ENCODE measurements at regions not wholly inside any gene's neighbourhood (a gene's known extent, or its start where the extent isn't known, plus 50 kb on each side); places are given as distances from the start of the nearest gene placed in this dataset.
"Not testable (repeated sequence)": the region's sequence is repeated elsewhere in the genome, so short reads cannot be mapped to it uniquely, and the experiment has no call there.

DNA sequence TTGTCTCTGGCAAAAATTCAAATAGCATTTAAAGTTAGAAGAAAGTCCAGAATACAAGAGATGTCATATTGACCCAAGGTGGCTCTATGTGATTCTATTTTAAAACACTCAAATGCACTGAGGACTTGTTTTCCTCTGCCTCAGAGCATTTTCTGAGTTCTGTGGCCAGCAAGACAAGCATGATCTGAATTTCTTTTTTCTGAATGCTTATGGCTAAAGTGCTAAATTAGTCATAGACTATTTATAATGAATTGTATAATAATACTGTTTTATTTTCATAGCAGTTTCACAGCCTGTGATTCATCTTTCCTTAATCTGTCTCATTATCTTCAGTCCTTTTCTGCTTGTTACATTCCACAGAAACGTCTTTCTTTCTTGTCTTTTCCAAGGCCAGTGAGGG lies 63.9 kb upstream of the SEC22B start:
- intact Hi-C loops (cut with micrococcal nuclease); H3K27ac Mint-ChIP-seq; DNase-seq (ENCODE audit: low spot score); H3K9me3 Mint-ChIP-seq; H3K27me3 Mint-ChIP-seq (ENCODE audit: low read depth); H3K4me1 Mint-ChIP-seq (ENCODE audit: low read depth); H3K4me3 Mint-ChIP-seq (ENCODE audit: low read depth); H3K36me3 Mint-ChIP-seq (ENCODE audit: low read depth): not testable (repeated sequence)

DNA sequence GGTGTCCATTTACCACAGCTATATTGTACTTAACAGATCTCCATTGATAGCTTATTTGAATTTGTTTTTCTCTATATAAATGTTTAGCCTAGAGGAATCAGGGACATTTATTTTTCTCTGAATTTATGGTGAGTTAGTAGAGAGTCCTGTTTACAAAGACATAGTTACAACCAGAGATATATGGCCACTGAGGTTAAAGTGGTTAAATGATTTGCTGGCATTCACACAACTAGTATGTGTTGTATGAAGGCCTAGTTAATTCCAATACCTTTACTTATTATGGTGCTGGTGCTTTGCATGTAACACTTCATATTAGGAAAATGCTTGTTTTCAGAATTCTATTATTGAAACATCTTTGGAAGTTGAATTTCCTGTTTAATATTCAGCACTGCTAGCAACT lies 63.0 kb upstream of the SEC22B start:
- H3K4me3 Mint-ChIP-seq (ENCODE audit: low read depth); H3K36me3 Mint-ChIP-seq (ENCODE audit: low read depth); intact Hi-C loops (cut with micrococcal nuclease); H3K9me3 Mint-ChIP-seq; DNase-seq (ENCODE audit: low spot score); H3K4me1 Mint-ChIP-seq (ENCODE audit: low read depth); H3K27me3 Mint-ChIP-seq (ENCODE audit: low read depth); H3K27ac Mint-ChIP-seq: not testable (repeated sequence)

DNA sequence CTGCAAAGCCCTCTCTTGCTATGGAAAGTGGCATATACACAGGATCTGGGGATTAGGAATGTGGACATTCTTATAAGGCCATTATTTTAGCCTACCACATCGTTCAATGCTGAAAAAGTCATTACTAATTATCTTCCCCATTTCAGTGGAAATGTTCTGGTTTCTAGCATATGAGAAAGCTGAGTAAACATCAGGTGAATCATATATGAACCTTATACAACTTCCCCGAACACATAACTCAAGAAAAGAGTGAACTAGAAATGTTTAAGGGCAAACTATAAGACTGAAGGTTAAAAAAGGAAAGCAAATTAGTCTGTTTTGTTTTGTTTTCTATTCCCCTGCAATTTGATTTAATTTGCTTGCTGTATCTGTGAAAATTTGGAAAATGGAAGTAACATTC lies 62.5 kb upstream of the SEC22B start:
- H3K27ac Mint-ChIP-seq; H3K27me3 Mint-ChIP-seq (ENCODE audit: low read depth); intact Hi-C loops (cut with micrococcal nuclease); H3K36me3 Mint-ChIP-seq (ENCODE audit: low read depth); H3K4me3 Mint-ChIP-seq (ENCODE audit: low read depth); DNase-seq (ENCODE audit: low spot score); H3K9me3 Mint-ChIP-seq; H3K4me1 Mint-ChIP-seq (ENCODE audit: low read depth): not testable (repeated sequence)

DNA sequence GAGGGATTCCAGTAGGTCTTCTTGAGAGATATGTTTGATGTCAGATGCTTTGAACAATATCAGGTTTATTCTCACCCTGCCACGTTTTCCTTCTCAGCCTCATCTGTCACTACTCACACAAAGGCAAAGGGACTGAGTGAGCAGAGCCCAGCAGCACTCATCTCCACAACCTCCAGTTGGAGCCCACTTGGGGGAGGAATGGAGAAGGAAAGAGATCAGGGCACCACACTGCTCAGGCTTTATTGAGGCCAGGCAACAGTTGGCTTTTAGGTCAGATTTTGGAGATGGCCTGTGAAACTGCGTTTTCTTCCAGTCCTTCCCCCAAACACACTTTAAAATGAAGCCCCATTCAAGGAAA lies 57.3 kb upstream of the SEC22B start:
- not testable (repeated sequence) for H3K36me3 Mint-ChIP-seq (ENCODE audit: low read depth)

DNA sequence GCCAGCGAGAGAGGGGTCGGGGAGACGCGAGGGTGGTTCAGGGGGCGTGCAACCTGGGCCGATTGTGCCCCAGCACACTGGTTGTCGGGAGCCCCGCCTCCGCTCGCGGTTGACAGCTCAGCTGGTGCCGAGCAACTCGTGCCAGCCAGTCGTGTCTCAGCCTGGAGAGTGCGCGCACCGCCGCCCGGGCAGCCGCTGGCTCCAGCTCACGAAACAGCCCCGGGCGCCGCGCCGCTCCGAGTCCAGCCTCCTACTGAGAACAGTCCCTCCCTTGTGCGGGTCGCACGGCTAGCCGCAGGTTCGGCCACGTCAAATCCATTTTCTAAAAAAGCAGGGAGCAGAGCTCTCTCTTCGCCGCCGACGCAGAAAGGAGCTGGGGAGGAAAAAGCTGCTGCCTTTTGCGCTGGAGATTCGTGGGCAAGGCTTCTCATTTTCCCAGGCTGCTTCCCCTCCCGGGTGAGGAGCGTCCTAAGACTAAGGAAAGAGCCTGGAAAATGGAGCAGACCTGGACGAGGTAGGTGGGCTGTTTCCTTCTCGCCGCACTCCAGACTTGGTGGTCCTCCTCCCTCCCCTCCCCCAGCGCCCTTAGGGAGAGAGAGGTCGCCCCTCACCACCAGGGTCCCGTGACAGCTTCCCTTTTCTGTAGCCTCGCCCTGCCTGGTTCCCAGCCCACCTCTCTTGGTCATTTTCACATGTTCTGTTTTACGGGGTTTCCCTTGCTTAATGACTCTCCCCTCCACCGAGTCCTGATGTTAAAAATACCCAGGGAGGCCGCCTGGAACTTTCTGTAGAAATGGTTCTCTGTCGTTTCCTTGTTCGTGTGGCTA lies 56.7 kb upstream of the SEC22B start:
- intact Hi-C loops (cut with micrococcal nuclease); H3K4me1 Mint-ChIP-seq (ENCODE audit: low read depth); H3K9me3 Mint-ChIP-seq; DNase-seq (ENCODE audit: low spot score); H3K27me3 Mint-ChIP-seq (ENCODE audit: low read depth); H3K27ac Mint-ChIP-seq; H3K36me3 Mint-ChIP-seq (ENCODE audit: low read depth); H3K4me3 Mint-ChIP-seq (ENCODE audit: low read depth): not testable (repeated sequence)

More for the DNA sequence above, 57.3 kb upstream of the SEC22B start:
- intact Hi-C loops (cut with micrococcal nuclease); H3K4me3 Mint-ChIP-seq (ENCODE audit: low read depth); H3K4me1 Mint-ChIP-seq (ENCODE audit: low read depth); H3K9me3 Mint-ChIP-seq; H3K27ac Mint-ChIP-seq; H3K27me3 Mint-ChIP-seq (ENCODE audit: low read depth); DNase-seq (ENCODE audit: low spot score): not testable (repeated sequence)

DNA sequence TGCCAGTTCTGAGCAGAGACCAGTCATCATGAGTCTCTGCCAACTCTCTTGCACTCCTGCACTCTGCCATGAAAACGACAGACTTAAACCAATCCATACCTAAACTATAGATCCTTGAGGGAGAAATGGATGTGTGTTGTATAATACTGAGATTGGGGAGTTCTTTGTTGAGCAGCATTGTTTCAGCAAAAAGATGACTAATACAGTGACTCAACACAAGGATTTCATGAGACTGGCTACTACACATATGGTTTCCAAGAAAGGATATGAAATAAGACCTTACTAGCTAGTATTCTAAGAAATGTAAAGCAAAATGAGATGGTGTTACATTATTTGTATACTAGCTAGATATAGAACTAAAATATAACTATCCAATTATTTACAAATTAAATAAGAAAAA lies 53.5 kb upstream of the SEC22B start:
- H3K4me3 Mint-ChIP-seq (ENCODE audit: low read depth); H3K4me1 Mint-ChIP-seq (ENCODE audit: low read depth); H3K27ac Mint-ChIP-seq; H3K9me3 Mint-ChIP-seq; H3K27me3 Mint-ChIP-seq (ENCODE audit: low read depth); DNase-seq (ENCODE audit: low spot score); H3K36me3 Mint-ChIP-seq (ENCODE audit: low read depth); intact Hi-C loops (cut with micrococcal nuclease): not testable (repeated sequence)
